NCI-H2171 treated with DMSO at 0.1 percent for 48 hours (cell line): ENCODE measurements at regions not wholly inside any gene's neighbourhood (a gene's known extent, or its start where the extent isn't known, plus 50 kb on each side); places are given as distances from the start of the nearest gene placed in this dataset.

Experiments
- DNase-seq: peaks from one replicate; lab custom pipeline; 2025; lab: John Stamatoyannopoulos, UW

DNA sequence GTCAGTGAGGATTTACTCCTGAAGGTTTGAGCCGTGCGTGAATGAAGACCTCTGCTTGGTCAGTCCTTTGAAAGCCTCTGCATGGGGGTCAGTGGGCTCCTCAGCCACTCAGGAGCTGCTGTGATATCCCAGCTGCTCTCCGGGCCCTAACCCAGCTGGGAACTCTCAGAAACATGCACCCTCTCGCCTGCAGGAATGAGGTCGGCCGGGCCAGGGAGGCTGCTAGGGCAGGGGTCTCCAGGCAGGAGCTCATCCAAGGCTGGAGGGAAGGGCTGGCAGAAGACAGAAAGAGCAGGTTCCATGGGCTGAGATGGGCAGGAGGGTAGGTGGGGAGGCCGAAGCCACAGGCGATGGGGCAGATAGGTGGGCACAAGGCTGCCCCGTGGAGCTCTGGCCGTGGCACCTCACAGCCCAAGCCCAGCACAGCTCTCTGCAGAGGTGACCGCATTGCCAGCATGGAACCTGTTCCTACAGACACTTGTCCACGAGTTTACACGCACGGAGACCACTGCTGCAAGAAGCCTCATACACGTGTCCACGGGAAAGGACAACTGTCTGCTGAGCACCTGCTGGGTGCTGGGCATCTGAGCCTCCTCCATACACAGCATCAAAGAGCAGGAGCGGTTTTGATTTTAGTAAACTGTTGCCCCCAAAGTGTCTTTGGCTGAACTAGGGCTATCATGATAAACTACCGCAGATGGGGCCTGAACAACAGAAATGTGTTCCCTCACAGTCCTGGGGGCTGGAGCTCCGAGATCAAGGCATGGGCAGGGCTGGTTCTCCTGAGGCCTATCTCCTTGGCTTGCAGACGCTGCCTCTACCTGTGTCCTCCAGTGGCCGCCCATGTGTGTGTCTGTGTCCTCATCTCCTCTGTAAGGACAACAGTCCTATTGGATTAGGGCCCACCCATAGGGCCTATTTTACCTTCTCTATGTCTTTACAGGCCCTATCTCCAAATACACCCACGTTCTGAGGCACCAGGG is 85.2 kb upstream of the ADAMTS2 start:
- DNase-seq = no peak

DNA sequence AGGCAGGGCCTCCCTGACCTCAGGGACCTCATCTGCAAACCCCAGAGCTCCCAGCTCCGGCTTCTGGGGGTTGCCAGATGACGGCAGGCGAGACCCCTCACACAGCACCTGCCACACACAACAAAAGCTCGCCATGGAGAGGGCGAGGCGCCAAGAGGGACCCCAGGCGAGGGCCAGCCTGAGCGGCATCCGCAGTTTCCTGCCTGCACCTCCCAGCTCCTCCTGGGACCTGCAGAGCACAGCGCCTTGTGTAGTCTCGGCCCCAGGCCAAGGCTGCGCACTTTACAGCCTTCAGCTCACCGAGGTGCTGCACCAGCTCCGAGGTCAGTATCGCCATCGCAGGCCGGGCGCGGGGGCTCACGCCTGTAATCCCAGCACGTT is 82.4 kb upstream of the ADAMTS2 start:
- no peak for DNase-seq

DNA sequence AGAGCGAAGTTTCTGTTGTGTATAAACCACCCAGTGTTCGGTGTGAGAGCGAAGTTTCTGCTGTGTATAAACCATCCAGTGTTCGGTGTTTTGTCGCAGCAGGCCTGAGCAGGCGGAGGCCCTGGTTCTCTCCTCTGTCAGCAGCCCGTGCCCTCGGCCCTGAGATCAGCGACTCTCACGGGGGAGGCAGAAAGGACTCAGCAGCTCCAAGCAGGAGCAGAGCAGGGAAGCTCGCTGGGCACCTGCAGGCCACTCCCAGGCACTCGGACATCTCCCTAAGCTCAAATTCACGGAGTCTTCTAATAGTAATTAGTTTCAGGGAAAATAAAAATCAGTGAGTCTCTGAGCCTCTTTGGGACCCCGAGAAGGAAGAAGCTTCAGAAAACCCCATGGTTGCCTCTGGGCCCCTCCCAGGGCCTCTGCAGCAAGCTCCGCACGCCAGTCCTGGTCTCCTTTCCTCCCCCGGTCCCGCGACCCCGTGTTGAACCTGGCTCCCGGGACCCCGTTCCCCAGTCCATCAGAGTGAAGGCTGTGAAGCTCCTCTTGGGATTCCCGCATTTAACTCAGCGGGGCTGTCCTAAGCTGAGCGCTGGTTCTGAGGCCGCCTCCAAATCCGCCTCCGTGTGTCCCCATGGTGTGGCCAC is 81.9 kb upstream of the ADAMTS2 start:
- DNase-seq = no peak

DNA sequence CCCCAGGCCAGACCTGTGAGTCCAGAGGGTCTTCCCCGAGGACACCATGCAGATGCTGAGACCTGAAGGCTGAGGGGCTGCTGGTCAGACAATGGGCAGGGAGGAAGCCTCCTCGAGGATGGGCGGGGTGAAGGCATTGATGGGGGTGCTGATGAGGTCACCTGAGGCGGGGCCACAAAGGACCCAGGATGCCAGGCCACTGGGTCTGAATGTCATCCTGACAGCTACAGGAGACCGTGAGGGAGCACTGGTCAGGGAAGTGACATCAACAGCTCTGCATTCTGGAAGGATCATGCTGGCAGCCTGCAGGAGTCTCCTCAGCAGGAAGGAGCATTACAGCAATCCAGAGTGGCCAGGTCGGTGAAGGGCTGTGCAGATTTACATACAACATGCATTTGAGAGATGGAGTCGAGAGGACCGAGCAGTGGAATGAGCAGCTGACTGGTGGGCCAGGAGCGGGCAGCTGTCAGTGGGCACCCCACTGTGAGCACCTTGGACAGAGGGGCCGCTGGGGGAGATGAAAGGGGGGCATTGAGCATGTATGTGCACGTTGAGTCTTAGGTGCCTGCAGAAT is 77.7 kb upstream of the ADAMTS2 start:
- no peak for DNase-seq

DNA sequence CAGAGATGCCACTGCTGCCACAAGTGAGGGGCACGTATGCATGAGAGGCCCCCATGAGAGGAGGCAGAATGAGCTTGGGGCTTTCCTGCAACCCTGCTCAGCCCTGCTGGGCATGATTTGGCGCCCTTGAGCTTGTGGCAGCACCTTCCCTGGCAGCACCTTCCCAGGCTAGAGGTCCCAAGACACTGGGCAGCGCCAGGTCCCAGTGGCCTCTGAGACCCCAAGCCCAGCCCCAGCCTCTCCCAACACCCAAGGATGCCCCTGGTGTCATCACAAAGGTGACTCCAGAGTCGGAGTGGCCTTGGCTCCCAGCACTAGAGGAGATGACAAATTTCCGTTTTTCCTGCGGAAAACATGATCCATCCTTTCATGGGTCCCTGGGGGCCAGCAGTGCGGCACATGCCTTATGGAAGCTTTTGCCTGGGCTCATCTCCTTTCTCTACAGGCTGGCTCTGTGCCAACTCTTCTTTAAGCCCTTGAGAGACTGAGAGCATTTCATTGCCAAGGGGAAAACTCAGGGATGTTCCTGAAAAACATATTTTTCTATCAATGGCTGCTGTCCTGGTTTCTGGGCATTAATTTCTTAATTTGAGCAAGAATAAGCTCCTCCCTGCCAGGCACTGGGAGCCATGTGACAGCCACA is 77.1 kb upstream of the ADAMTS2 start:
- peak; percentile 86 for DNase-seq

DNA sequence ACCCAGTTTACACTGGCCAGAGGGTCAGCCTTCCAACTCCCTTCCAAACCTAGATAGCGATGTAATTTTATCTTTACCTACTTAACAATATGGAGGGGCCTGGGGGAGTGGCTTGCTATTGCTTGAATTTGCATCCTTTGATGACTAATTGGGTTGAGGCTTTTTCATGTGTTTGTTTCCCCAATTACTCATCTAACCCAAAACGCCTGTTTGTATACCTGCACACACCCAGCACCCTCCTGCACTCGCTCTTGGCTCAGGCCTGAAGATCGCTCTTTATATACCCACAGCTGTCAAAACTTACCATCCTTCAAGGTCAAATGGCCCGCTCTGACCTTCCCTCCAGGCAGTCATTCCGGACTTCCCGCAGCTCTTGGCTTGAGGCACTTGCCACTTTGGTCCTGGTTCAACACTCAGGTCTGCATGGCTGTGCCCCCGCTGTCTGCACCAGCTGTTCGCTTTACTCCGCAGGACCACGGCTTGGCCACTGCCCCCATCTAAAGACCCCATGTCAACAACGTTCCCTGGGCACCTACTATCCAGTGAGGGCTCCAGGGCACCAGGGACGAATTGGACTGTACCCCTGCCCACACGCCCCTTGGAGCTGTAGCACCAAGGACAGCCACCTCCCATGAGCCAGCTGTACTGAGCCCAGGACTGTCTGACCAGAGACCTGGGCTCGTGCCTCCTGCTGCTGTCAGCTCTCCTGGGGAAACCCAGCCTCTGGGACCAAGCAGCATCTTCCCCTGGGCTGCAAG is 76.1 kb upstream of the ADAMTS2 start:
- DNase-seq = no peak

GRCh38 chr5:179420476-179420875 is 75.2 kb upstream of the ADAMTS2 start:
- DNase-seq = no peak

DNA sequence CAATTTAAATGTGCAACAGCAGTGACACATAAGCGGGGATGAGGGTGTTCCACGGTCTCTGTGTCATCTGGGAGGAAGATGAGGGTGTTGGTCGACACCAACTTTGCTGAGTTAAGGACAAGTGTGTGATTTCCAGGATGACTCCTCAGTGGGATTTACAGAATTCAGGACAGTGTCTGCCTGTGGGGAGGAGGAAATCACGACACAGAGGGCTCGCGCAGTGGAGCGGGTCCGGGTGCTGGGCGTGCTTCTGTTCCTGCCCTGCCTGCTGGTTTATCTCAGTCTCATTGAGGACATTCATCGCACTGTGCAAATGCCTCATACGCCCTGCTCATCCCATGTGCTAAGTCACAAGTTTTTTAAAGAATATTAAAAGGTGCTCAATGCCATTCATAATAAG is 73.7 kb upstream of the ADAMTS2 start:
- DNase-seq = no peak

- no peak for DNase-seq
Measured at GRCh38 chr5:179417696-179418095, 72.4 kb upstream of the ADAMTS2 start.

- no peak for DNase-seq
Measured at GRCh38 chr5:179417016-179417415, 71.8 kb upstream of the ADAMTS2 start.

DNA sequence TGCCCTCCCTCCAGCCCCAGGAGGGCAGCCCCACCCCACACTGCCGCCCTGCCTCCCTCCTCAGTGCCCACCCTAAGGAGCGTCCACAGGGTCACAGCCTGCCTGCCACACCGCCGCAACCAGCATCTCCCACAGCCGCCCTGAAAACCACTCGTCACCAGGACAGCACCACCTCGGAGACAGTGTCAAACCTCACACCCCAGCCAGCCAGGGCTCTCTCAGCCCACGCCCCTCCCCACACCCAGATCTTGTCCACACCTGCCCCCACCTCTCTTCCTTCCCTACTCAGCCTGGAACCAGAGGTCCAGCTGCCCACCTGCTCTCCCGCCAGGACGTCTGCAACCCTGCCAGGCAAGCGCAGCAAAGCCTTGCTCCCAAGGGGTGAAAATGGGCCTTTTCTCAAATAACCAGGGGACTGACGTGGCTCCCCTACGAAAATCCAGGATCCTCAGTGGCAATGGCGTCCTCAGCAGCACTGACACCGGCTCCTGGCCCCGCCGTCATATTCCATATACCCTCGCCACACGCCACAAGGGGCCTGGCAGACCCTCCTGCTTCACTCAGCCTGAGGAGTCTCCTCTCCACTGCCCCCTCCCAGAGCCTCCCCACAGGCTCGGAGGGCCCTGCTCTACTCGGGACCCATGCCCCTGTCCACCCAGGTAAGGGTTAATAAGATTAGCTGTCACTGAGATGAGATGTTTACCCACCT is 71.0 kb upstream of the ADAMTS2 start:
- no peak for DNase-seq

- DNase-seq = no peak
Measured at GRCh38 chr5:179415291-179416060, 70.2 kb upstream of the ADAMTS2 start.

- DNase-seq = no peak
Measured at GRCh38 chr5:179414459-179415261, 69.4 kb upstream of the ADAMTS2 start.

GRCh38 chr5:179413711-179414458 is 68.6 kb upstream of the ADAMTS2 start:
- DNase-seq = no peak

- DNase-seq = no peak
Measured at GRCh38 chr5:179413086-179413690, 67.9 kb upstream of the ADAMTS2 start.

DNA sequence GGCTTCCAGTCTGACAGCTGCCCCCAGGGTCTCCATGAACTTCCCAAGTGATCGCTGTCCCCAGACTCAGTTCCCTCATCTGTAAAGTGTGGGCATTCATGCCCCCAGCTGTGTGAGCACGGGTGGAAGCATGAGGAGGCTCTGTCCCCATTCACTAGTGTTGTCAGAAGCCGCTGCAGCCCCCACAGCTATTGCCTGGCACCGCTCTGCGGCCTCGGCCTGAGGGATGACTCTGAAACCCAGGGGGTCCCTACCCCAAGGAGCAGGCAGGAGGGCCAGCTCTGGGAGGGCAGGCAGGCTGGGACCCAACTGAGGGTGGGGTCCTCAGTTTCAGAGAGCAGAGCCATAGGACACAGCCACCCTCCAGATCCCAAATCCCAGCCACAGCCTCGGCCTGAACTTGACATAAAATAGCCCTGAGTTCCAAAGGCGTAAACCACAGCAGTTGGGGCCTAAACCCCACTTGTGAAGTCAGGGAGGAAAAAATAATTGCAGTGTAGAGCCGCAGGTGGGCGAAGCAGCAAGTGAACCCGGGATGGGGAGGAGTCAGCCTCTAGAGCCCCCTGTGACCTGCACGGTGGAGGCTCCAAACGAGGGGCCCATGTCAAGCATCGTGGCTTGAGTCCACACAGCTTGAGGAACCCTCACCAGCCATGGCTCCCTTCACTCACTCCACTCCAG is 66.0 kb upstream of the ADAMTS2 start:
- DNase-seq = no peak

DNA sequence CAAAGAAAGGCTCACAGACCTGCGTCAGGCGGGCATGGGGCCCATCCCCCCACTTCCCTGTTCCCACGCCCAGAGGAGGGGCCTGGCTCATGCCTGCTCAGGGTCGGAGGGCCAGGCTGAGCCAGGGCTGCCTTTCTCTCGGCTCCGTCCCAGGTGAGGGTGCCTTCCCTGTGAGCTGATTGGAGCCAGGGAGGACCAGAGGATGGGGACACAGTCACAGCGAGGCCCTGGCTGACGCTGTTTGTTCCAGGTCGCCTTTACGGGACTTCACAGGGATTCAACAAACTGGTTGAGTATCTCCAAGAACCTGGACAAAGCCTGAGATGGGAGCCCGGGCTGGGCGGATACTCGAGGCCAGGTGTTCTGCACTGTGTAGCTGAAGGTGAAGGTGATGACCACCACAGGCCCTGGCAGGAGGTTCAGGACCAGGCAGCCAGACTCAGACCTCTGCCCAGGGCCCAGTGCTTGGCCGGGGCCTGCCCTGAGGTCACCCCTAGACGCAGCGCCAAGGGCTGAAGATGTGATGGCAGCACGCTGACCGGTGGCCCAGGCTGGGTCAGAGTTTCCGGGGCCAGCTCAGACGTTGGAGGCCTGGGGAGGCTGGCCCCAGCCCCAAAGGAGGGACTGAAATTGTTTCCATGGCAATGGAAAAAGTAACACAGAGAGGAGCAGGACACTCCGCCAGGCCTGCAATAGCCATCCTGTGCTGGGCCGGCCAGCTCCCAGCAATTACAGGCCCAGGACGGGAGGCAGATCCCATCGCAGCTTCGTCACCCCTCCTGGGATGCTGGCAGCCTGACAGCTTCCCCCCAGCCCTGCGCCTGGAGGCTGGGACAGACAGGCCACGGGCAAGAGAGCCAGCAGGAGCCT is 65.3 kb upstream of the ADAMTS2 start:
- DNase-seq = no peak
